A549 (cell line): ENCODE measurements at regions not wholly inside any gene's neighbourhood (a gene's known extent, or its start where the extent isn't known, plus 50 kb on each side); places are given as distances from the start of the nearest gene placed in this dataset.

Source experiments
- ATAC-seq, 2 experiments: fragments of 200-7000 bp in 1 of 2; fragments of >200 bp in 1 of 2; cut with Nextera tagmentation in 1 of 2; cut with Tn5 transposase in 1 of 2; 3 replicates each; pipeline versions ENCODE4 v1.8.0 to v1.9.1; 2018 to 2020; ENCODE audit warnings: mild to moderate bottlenecking in 1 of 2, moderate library complexity in 1 of 2
- CTCF ChIA-PET: fragments of 300-600 bp; sonication (Branson Sonifier 250); formaldehyde crosslinking; extraction: SDS; loops from one replicate; lab custom pipeline; 2021; ENCODE audit warnings: antibody characterized with exemption, inconsistent platforms; lab: Yijun Ruan, JAX
- POLR2A ChIA-PET: fragments of 350-600 bp; formaldehyde crosslinking; extraction: SDS; loops from one replicate; lab custom pipeline; 2021; ENCODE audit warnings: antibody characterized with exemption, inconsistent platforms; lab: Yijun Ruan, JAX
- DNase-seq, 2 experiments: peaks; one replicate each; pipeline versions ENCODE4 v3.0.0 to v3.0.0-alpha.2; 2011 to 2016; ENCODE audit warnings: low read depth in 1 of 2, low spot score in 1 of 2
- FAIRE-seq: peaks from 2 replicates; lab custom pipeline; 2011; peaks lifted over from hg19 to GRCh38; lab: Jason Lieb, UNC
- H3K27ac ChIP-seq, 2 experiments: fragments of >200 bp; sonication (Bioruptor Twin); formaldehyde crosslinking; 3 replicates each; pipeline ENCODE4 v1.5.1; 2016 to 2017
- H3K4me1 ChIP-seq: fragments of >200 bp; sonication (Bioruptor Twin); formaldehyde crosslinking; 3 replicates; pipeline ENCODE4 v1.6.1; 2016
- H3K4me2 ChIP-seq: fragments of >200 bp; sonication (Bioruptor Twin); formaldehyde crosslinking; 3 replicates; pipeline ENCODE4 v1.6.1; 2016
- H3K4me3 ChIP-seq: fragments of >200 bp; sonication (Bioruptor Twin); formaldehyde crosslinking; 3 replicates; pipeline ENCODE4 v1.5.1; 2016
- H3K9me3 ChIP-seq: fragments of >200 bp; sonication (Bioruptor Twin); formaldehyde crosslinking; 3 replicates; pipeline ENCODE4 v1.6.1; 2016
- CEBPB ChIP-seq, 2 experiments: fragments of >200 bp in 1 of 2; sonication (Bioruptor Twin) in 1 of 2; formaldehyde crosslinking in 1 of 2; IDR thresholded peaks; 2 replicates each; pipeline ENCODE4 v1.6.1; 2012 to 2016
- HOXB5 ChIP-seq: fragments of 250-450 bp; sonication (Bioruptor Pico); IDR thresholded peaks from 2 replicates; pipeline ENCODE4 v1.5.0; 2020; ENCODE audit warnings: mild to moderate bottlenecking, moderate library complexity
- JUN ChIP-seq, 2 experiments: fragments of >200 bp; sonication (Bioruptor Twin); formaldehyde crosslinking; IDR thresholded peaks; 2 replicates in 1 of 2; 3 replicates in 1 of 2; pipeline ENCODE4 v1.6.1; 2016 to 2017
- JUNB ChIP-seq: fragments of >200 bp; sonication (Bioruptor Twin); formaldehyde crosslinking; IDR thresholded peaks from 2 replicates; pipeline ENCODE4 v1.6.1; 2016
- KDM1A ChIP-seq: fragments of 200-600 bp; sonication (generic); IDR thresholded peaks from 2 replicates; pipeline ENCODE4 v1.6.1; 2016; ENCODE audit warnings: low read depth, mild to moderate bottlenecking
- MAZ ChIP-seq: fragments of 150-350 bp; IDR thresholded peaks from 2 replicates; pipeline ENCODE4 v1.6.1; 2014; ENCODE audit warnings: antibody characterized with exemption, low read depth, low read length, borderline replicate concordance
- MYC ChIP-seq: IDR thresholded peaks from 2 replicates; pipeline ENCODE4 v1.6.1; 2012; ENCODE audit warnings: mild to moderate bottlenecking, inconsistent platforms, low read length, improper control_type of control experiment, borderline replicate concordance
- PHF8 ChIP-seq: fragments of 200-600 bp; sonication (generic); IDR thresholded peaks from 2 replicates; pipeline ENCODE4 v1.6.1; 2016; ENCODE audit warnings: low read depth, mild to moderate bottlenecking, antibody characterized with exemption, moderate library complexity, borderline replicate concordance
- POLR2AphosphoS2 ChIP-seq: conservative IDR thresholded peaks from 2 replicates; pipeline ENCODE4 v1.6.1; 2012; ENCODE audit warnings: low read length, improper control_type of control experiment, inconsistent platforms
- RARB ChIP-seq: fragments of 250-450 bp; sonication (Bioruptor Pico); IDR thresholded peaks from 2 replicates; pipeline ENCODE4 v1.8.0; 2021; ENCODE audit warnings: mild to moderate bottlenecking, moderate library complexity
- SREBF2 ChIP-seq: fragments of 450-650 bp; IDR thresholded peaks from 2 replicates; pipeline ENCODE4 v1.6.1; 2014; ENCODE audit warnings: mild to moderate bottlenecking, moderate library complexity
- TP53 ChIP-seq: fragments of 250-450 bp; sonication (Bioruptor Pico); IDR thresholded peaks from 2 replicates; pipeline ENCODE4 v1.5.0; 2021; ENCODE audit warnings: mild to moderate bottlenecking, moderate library complexity
- ZC3H11A ChIP-seq: fragments of 450-650 bp; IDR thresholded peaks from 2 replicates; pipeline ENCODE4 v1.6.1; 2014; ENCODE audit warnings: antibody characterized with exemption, mild to moderate bottlenecking
- WGBS: methylation state at CpG from one replicate; pipeline ENCODE4 v1.1.6; 2017; ENCODE audit errors: missing lambda C conversion rate; 5-methylcytosine and 5-hydroxymethylcytosine counted together
- TF ChIP-seq, protein P1 (sequence below): fragments of >200 bp; sonication (Bioruptor Twin); formaldehyde crosslinking; IDR thresholded peaks from 2 replicates; pipeline ENCODE4 v1.6.1; 2016
- TF ChIP-seq, protein P2 (sequence below): IDR thresholded peaks from 2 replicates; pipeline ENCODE4 v1.6.1; 2012; ENCODE audit warnings: low read depth, borderline replicate concordance
- TF ChIP-seq, protein P3 (sequence below): fragments of 250-450 bp; sonication (Bioruptor Pico); IDR thresholded peaks from 2 replicates; pipeline ENCODE4 v1.5.0; 2021; ENCODE audit warnings: mild to moderate bottlenecking, moderate library complexity, borderline replicate concordance
- TF ChIP-seq, protein P4 (sequence below): fragments of 150-350 bp; IDR thresholded peaks from 2 replicates; pipeline ENCODE4 v1.6.1; 2014; ENCODE audit warnings: low read depth, mild to moderate bottlenecking, low read length
- TF ChIP-seq, protein P5 (sequence below): IDR thresholded peaks from 2 replicates; pipeline ENCODE4 v1.6.1; 2012
- TF ChIP-seq, protein P6 (sequence below): fragments of >200 bp; sonication (Bioruptor Twin); formaldehyde crosslinking; IDR thresholded peaks from 3 replicates; pipeline ENCODE4 v1.6.1; 2016

DNA sequence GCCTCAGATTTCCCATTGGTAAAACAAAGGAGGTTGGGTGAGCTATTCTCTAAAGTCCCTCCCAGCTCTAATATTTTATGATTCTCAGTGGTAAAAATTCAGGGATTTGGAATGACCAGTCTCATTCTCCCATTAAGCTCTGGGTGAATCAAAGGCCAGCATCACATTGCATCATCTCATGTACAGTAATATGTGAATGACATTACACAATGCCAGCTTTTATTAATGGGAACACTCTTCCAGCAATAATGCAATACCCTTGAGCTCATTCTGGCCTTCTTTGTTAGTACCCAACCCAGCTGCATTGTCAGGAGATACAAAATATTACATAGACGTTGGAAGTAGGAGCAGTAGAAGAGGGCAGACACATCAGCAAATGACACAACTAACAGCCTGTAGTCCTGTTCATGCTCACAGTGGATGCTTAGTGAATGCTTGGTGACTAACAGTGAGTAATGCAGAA lies 100.0 kb upstream of the EGR2 start:
- H3K4me2 ChIP-seq, result peak overlapping the region; percentile 27; the same call in 2 of the 3 replicates
- H3K9me3 ChIP-seq, result no peaks in the 10 kb centered on the region
- H3K27ac ChIP-seq, result peak overlapping the region in 1 of 2 experiments; percentile 33; a peak in 1 of 6 replicates
- FAIRE-seq (no peak), ATAC-seq (peak; percentile 50 to 81; a peak in 5 of 6 replicates), DNase-seq (peak in 1 of 2 experiments; percentile 31)
- ChIA-PET CTCF (interaction anchor here (0.8 to 1.2 kb wide), 2 partner anchors 8 to 23 kb away, joined by 3 read pairs; no protein-coding TSS in a partner anchor), POLR2A (no interaction called here)
- H3K4me3 ChIP-seq, result no peak overlapping the region
- WGBS, result 4% methylated on average over 1 of the region's 1 CpG
- 0 out of 3 replicates have a peak, but pooled peaks cover 5% of the 10 kb centered on the region for H3K4me1 ChIP-seq
- TF ChIP-seq, protein P1, sequence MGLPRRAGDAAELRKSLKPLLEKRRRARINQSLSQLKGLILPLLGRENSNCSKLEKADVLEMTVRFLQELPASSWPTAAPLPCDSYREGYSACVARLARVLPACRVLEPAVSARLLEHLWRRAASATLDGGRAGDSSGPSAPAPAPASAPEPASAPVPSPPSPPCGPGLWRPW, result peak; percentile 35; the same call in 1 of the 2 replicates
- TF ChIP-seq, protein P2, sequence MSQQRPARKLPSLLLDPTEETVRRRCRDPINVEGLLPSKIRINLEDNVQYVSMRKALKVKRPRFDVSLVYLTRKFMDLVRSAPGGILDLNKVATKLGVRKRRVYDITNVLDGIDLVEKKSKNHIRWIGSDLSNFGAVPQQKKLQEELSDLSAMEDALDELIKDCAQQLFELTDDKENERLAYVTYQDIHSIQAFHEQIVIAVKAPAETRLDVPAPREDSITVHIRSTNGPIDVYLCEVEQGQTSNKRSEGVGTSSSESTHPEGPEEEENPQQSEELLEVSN, result no peak
- TF ChIP-seq POLR2AphosphoS2, result no peak
- TF ChIP-seq, protein P3, sequence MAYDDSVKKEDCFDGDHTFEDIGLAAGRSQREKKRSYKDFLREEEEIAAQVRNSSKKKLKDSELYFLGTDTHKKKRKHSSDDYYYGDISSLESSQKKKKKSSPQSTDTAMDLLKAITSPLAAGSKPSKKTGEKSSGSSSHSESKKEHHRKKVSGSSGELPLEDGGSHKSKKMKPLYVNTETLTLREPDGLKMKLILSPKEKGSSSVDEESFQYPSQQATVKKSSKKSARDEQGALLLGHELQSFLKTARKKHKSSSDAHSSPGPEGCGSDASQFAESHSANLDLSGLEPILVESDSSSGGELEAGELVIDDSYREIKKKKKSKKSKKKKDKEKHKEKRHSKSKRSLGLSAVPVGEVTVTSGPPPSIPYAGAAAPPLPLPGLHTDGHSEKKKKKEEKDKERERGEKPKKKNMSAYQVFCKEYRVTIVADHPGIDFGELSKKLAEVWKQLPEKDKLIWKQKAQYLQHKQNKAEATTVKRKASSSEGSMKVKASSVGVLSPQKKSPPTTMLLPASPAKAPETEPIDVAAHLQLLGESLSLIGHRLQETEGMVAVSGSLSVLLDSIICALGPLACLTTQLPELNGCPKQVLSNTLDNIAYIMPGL, result no peak
- TF ChIP-seq CEBPB (IDR thresholded peaks at IDR 0.05), result peak; percentile 44 to 80
- TF ChIP-seq JUNB, result peak; percentile 46; the same call in 1 of the 2 replicates
- TF ChIP-seq, protein P4, sequence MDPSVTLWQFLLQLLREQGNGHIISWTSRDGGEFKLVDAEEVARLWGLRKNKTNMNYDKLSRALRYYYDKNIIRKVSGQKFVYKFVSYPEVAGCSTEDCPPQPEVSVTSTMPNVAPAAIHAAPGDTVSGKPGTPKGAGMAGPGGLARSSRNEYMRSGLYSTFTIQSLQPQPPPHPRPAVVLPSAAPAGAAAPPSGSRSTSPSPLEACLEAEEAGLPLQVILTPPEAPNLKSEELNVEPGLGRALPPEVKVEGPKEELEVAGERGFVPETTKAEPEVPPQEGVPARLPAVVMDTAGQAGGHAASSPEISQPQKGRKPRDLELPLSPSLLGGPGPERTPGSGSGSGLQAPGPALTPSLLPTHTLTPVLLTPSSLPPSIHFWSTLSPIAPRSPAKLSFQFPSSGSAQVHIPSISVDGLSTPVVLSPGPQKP, result no peak
- TF ChIP-seq HOXB5 (CRISPR knock-in tag), result no peak
- TF ChIP-seq RARB (CRISPR knock-in tag), result no peak
- no peak for TF ChIP-seq TP53 (CRISPR knock-in tag)
- TF ChIP-seq MYC, result no peak
- no peak for TF ChIP-seq PHF8

DNA sequence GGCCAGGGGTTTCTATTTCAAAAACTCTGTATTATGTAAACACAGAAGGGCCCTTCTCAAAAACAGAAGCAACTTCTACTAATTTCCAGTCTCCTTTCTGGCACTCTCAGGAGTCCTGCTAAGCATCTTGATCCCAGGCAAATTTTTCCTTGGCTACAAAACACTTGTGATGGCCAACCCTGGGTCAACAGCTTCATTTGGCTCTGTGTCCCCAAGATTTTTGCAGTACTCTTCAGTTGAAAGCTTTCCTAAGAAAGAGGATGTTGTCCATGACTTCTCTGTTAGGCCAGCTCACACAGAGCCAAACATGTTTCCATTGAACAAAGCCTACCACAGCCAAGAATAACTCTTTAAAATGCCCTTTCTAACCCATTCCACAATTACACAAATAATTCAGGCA lies 99.0 kb upstream of the EGR2 start:
- no peak overlapping the region for H3K4me3 ChIP-seq
- ATAC-seq (no peak), DNase-seq (no peak), FAIRE-seq (no peak)
- H3K9me3 ChIP-seq, result no peaks in the 10 kb centered on the region
- TF ChIP-seq MAZ, result no peak
- TF ChIP-seq, all 56 proteins: peak for 0
- no peak overlapping the region for H3K4me2 ChIP-seq
- 0 out of 3 replicates have a peak, but pooled peaks cover 5% of the 10 kb centered on the region for H3K4me1 ChIP-seq
- POLR2A ChIA-PET, result no interaction called here
- H3K27ac ChIP-seq, result peak overlapping the region in 1 of 2 experiments; percentile 9; a peak in 1 of 6 replicates
- CTCF ChIA-PET, result interaction anchor here (1.0 to 1.2 kb wide), 2 partner anchors 24 to 44 kb away, joined by 3 to 4 read pairs; no protein-coding TSS in a partner anchor

DNA sequence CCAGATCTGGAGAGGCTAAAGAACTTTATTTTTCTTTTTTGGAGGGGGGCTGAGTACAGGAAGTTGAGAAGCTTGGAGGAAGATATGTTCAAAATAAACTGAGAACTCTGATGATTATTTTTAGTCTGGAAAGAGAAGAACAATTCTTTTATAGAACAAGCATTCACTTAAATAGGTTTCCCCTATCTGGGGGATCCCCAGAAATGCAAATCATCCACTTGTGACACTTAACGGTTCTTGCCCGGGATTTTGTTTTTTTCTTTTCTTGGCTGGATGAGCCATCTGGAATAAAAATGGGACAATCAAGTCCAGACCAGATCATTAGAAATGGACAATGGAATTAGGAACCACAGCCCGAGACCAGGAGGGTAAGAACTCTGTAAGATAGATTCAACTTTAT lies 95.9 kb upstream of the EGR2 start:
- ATAC-seq (no peak), DNase-seq (no peak), FAIRE-seq (no peak)
- H3K9me3 ChIP-seq, result no peaks in the 10 kb centered on the region
- no peak overlapping the region for H3K4me2 ChIP-seq
- H3K27ac ChIP-seq, result no peak overlapping the region
- 0 out of 3 replicates have a peak, but pooled peaks cover 5% of the 10 kb centered on the region for H3K4me1 ChIP-seq
- ChIA-PET CTCF (interaction anchor here (0.7 to 1.5 kb wide), 2 partner anchors 10 to 17 kb away, joined by 3 to 6 read pairs; no protein-coding TSS in a partner anchor), POLR2A (no interaction called here)
- TF ChIP-seq, protein P5, sequence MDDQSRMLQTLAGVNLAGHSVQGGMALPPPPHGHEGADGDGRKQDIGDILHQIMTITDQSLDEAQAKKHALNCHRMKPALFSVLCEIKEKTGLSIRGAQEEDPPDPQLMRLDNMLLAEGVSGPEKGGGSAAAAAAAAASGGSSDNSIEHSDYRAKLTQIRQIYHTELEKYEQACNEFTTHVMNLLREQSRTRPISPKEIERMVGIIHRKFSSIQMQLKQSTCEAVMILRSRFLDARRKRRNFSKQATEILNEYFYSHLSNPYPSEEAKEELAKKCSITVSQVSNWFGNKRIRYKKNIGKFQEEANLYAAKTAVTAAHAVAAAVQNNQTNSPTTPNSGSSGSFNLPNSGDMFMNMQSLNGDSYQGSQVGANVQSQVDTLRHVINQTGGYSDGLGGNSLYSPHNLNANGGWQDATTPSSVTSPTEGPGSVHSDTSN, result no peak
- TF ChIP-seq KDM1A, result no peak
- TF ChIP-seq RARB (CRISPR knock-in tag), result no peak
- TF ChIP-seq, protein P6, sequence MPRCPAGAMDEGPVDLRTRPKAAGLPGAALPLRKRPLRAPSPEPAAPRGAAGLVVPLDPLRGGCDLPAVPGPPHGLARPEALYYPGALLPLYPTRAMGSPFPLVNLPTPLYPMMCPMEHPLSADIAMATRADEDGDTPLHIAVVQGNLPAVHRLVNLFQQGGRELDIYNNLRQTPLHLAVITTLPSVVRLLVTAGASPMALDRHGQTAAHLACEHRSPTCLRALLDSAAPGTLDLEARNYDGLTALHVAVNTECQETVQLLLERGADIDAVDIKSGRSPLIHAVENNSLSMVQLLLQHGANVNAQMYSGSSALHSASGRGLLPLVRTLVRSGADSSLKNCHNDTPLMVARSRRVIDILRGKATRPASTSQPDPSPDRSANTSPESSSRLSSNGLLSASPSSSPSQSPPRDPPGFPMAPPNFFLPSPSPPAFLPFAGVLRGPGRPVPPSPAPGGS, result no peak
- TF ChIP-seq JUN (IDR thresholded peaks at IDR 0.05), result no peak
- TF ChIP-seq SREBF2, result no peak
- no peak for TF ChIP-seq ZC3H11A
- no peak for TF ChIP-seq CEBPB (IDR thresholded peaks at IDR 0.05)
- WGBS, result 60% methylated on average over 3 of the region's 3 CpGs
- no peak overlapping the region for H3K4me3 ChIP-seq
